ENCODE measurements at regions not wholly inside any gene's neighbourhood (a gene's known extent, or its start where the extent isn't known, plus 50 kb on each side); places are given as distances from the start of the nearest gene placed in this dataset.

DNA sequence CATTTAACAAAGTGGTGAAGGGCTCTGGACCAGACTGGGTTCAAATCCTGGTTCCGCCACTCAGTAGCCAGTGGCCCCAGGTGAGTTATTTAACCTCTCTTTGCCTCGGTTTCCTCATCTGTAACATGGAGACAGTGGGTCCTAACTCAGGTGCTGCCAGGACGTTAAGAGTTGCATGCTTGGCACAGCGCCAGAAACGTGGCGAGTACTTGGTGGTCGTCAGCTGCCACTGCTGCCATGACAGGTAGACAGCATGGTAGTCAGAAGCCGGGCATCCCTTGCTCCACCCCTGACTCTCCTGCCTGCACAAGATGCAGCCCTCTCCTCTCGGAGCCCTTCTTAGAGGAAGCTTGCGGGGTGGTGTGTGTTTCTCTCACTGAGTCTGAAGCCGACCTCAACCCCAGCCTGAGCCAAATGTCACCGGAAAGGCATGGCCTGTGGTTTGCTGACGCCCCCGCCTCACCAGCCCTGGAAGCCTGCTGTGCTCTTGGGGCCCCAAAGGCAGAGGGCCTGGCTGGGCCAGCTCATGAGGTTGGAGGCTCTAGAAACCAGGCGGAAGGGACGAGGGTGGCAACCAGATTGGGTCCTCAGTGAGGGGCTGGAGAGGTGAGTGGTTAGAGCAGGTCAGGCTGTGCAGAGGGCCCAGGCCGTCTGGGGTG lies 160.8 kb upstream of the TLE3 start:
- Histone ChIP-seq H3K79me2 (no peaks in the 10 kb centered on the region), H3K9me2 (replicated peaks; ENCODE audit: insufficient read depth) (no peaks in the 10 kb centered on the region), H3K9me3 (ENCODE audit: low read depth) (no peaks in the 10 kb centered on the region), H3K27ac (no peak overlapping the region), H3K36me3 (replicated peaks; ENCODE audit: insufficient read depth, low read depth) (no peaks in the 10 kb centered on the region), H3K27me3 (no peaks in the 10 kb centered on the region), H2AFZ (no peak overlapping the region), H3K4me2 (no peak overlapping the region), H3K4me3 (no peak overlapping the region), H3K4me1 (ENCODE audit: insufficient read depth) (no peaks in the 10 kb centered on the region), H4K20me1 (ENCODE audit: insufficient read depth, poor library complexity, severe bottlenecking) (no peaks in the 10 kb centered on the region)
- no peak for TF ChIP-seq EZH2 (IDR thresholded peaks at IDR 0.05; ENCODE audit: borderline replicate concordance)
- no peak for TF ChIP-seq EZH2phosphoT487 (IDR thresholded peaks at IDR 0.05; ENCODE audit: low read depth, severe bottlenecking, unreplicated experiment)
- TF ChIP-seq, protein P1, sequence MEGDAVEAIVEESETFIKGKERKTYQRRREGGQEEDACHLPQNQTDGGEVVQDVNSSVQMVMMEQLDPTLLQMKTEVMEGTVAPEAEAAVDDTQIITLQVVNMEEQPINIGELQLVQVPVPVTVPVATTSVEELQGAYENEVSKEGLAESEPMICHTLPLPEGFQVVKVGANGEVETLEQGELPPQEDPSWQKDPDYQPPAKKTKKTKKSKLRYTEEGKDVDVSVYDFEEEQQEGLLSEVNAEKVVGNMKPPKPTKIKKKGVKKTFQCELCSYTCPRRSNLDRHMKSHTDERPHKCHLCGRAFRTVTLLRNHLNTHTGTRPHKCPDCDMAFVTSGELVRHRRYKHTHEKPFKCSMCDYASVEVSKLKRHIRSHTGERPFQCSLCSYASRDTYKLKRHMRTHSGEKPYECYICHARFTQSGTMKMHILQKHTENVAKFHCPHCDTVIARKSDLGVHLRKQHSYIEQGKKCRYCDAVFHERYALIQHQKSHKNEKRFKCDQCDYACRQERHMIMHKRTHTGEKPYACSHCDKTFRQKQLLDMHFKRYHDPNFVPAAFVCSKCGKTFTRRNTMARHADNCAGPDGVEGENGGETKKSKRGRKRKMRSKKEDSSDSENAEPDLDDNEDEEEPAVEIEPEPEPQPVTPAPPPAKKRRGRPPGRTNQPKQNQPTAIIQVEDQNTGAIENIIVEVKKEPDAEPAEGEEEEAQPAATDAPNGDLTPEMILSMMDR (IDR thresholded peaks at IDR 0.05; ENCODE audit: poor library complexity): no peak
- DNase-seq (ENCODE audit: low spot score): no peak
- 87% methylated on average over 17 of the region's 17 CpGs for WGBS (ENCODE audit: low lambda C conversion rate, missing lambda C conversion rate)

DNA sequence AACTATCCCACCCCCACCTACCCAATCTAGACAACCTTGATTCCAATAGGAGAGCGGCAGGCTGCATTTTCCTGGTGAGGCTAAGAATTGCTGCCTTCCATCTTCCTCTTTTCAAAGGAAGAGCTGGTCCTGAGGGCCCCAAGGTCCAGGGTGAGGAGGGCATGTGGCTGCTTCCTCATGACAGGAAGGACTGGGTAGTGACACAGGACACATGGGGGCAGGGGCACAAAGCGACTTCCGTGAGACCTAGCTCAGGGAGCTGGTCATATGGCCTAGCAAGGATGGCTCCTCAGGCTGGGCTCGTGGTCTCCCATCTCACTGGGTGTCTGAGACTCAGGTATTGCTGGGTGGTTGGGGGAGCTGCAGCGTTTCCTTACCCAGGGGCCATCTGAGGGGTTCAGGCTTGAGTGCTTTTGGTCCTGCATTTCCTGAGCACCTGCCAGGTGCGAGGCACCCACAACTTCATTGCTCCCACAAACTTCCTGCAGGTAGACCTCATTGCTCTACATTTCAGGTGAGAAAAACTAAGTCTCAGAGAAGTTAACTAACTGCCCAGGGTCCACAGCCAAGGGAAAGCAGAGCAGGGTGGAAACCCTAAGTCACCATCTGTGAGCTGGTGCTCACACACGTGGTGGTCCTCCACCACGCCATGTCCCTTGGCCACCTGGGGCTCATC lies 160.0 kb upstream of the TLE3 start:
- H2AFZ ChIP-seq: no peak overlapping the region
- H3K27me3 ChIP-seq: no peaks in the 10 kb centered on the region
- 94% methylated on average over 8 of the region's 8 CpGs for WGBS (ENCODE audit: low lambda C conversion rate, missing lambda C conversion rate)
- TF ChIP-seq, protein P1 (IDR thresholded peaks at IDR 0.05; ENCODE audit: poor library complexity): no peak
- TF ChIP-seq EZH2phosphoT487 (IDR thresholded peaks at IDR 0.05; ENCODE audit: low read depth, severe bottlenecking, unreplicated experiment) (no peak), EZH2 (IDR thresholded peaks at IDR 0.05; ENCODE audit: borderline replicate concordance) (no peak)
- H3K27ac ChIP-seq: no peak overlapping the region
- no peaks in the 10 kb centered on the region for H3K4me1 ChIP-seq (ENCODE audit: insufficient read depth)
- no peaks in the 10 kb centered on the region for H3K9me2 ChIP-seq (replicated peaks; ENCODE audit: insufficient read depth)
- H3K9me3 ChIP-seq (ENCODE audit: low read depth): no peaks in the 10 kb centered on the region
- DNase-seq (ENCODE audit: low spot score): no peak
- H3K4me3 ChIP-seq: no peak overlapping the region
- no peaks in the 10 kb centered on the region for H4K20me1 ChIP-seq (ENCODE audit: insufficient read depth, poor library complexity, severe bottlenecking)
- no peak overlapping the region for H3K4me2 ChIP-seq
- H3K79me2 ChIP-seq: no peaks in the 10 kb centered on the region
- H3K36me3 ChIP-seq (replicated peaks; ENCODE audit: insufficient read depth, low read depth): no peaks in the 10 kb centered on the region

DNA sequence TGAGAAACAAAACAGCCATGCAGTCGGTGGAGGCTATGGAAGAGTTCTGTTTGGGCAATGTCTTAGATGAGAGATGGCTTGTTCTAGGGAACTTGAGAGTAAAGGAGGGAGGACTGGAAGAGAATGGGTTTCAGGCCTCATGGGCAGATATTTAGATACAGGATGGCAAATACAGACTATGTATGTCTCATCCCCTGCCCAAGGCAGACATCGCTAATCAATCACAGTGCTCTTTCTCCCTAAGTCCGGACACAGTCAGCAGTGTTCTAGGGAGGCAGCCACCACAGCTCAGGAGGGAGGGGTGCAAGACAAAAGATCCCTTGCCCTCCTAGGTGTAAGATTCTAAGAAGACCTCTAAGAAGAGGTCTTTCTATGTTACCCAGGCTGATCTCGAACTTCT lies 159.3 kb upstream of the TLE3 start:
- no peaks in the 10 kb centered on the region for H3K27me3 ChIP-seq
- H3K9me3 ChIP-seq (ENCODE audit: low read depth): no peaks in the 10 kb centered on the region
- no peak overlapping the region for H3K4me3 ChIP-seq
- TF ChIP-seq EZH2 (IDR thresholded peaks at IDR 0.05; ENCODE audit: borderline replicate concordance): no peak
- TF ChIP-seq EZH2phosphoT487 (IDR thresholded peaks at IDR 0.05; ENCODE audit: low read depth, severe bottlenecking, unreplicated experiment): no peak
- TF ChIP-seq, protein P1 (IDR thresholded peaks at IDR 0.05; ENCODE audit: poor library complexity): no peak
- H4K20me1 ChIP-seq (ENCODE audit: insufficient read depth, poor library complexity, severe bottlenecking): no peaks in the 10 kb centered on the region
- no peak overlapping the region for H3K27ac ChIP-seq
- H3K4me1 ChIP-seq (ENCODE audit: insufficient read depth): no peaks in the 10 kb centered on the region
- no peak for DNase-seq (ENCODE audit: low spot score)
- no peak overlapping the region for H2AFZ ChIP-seq
- H3K36me3 ChIP-seq (replicated peaks; ENCODE audit: insufficient read depth, low read depth): no peaks in the 10 kb centered on the region
- H3K4me2 ChIP-seq: no peak overlapping the region
- 97% methylated on average over 4 of the region's 4 CpGs for WGBS (ENCODE audit: low lambda C conversion rate, missing lambda C conversion rate)
- no peaks in the 10 kb centered on the region for H3K9me2 ChIP-seq (replicated peaks; ENCODE audit: insufficient read depth)
- H3K79me2 ChIP-seq: no peaks in the 10 kb centered on the region

Data from hepatocyte (in vitro differentiated cells).